ENCODE measurements at regions not wholly inside any gene's neighbourhood (a gene's known extent, or its start where the extent isn't known, plus 50 kb on each side); places are given as distances from the start of the nearest gene placed in this dataset.

GRCh38 chr16:59909262-59909661 is 1175.1 kb upstream of the GOT2 start:
- Mint-ChIP-seq H3K4me1 (no peaks in the 10 kb centered on the region), H3K4me3 (no peak overlapping the region), H3K36me3 (ENCODE audit: low read depth) (no peaks in the 10 kb centered on the region), H3K9me3 (peaks cover 1% of the 10 kb centered on the region), H3K27me3 (no peaks in the 10 kb centered on the region), H3K27ac (no peak overlapping the region)
- ChIA-PET POLR2A (no interaction called here), CTCF (no interaction called here)
- DNase-seq (no peak), ATAC-seq (ENCODE audit: low read depth) (no peak)
- intact Hi-C loops (cut with micrococcal nuclease): no loop called here
- no peak for TF ChIP-seq CTCF (IDR thresholded peaks at IDR 0.05)

- Mint-ChIP-seq H3K36me3 (ENCODE audit: low read depth) (no peaks in the 10 kb centered on the region), H3K27ac (no peak overlapping the region), H3K4me3 (no peak overlapping the region), H3K27me3 (no peaks in the 10 kb centered on the region), H3K9me3 (peaks cover 2% of the 10 kb centered on the region), H3K4me1 (no peaks in the 10 kb centered on the region)
- no peak for ATAC-seq (ENCODE audit: low read depth)
- ChIA-PET POLR2A (no interaction called here), CTCF (no interaction called here)
- intact Hi-C loops (cut with micrococcal nuclease): no loop called here
- no peak for DNase-seq
- TF ChIP-seq CTCF (IDR thresholded peaks at IDR 0.05): no peak
Measured at GRCh38 chr16:59907611-59908010, 1173.5 kb upstream of the GOT2 start.

- ChIA-PET POLR2A (no interaction called here), CTCF (no interaction called here)
- Mint-ChIP-seq H3K27ac (no peak overlapping the region), H3K4me3 (no peak overlapping the region), H3K27me3 (no peaks in the 10 kb centered on the region), H3K9me3 (peaks cover 3% of the 10 kb centered on the region), H3K4me1 (no peaks in the 10 kb centered on the region), H3K36me3 (ENCODE audit: low read depth) (no peaks in the 10 kb centered on the region)
- DNase-seq (no peak), ATAC-seq (ENCODE audit: low read depth) (no peak)
- TF ChIP-seq CTCF (IDR thresholded peaks at IDR 0.05): no peak
- intact Hi-C loops (cut with micrococcal nuclease): no loop called here
Measured at GRCh38 chr16:59905606-59906005, 1171.5 kb upstream of the GOT2 start.

GRCh38 chr16:59905131-59905530 is 1171.0 kb upstream of the GOT2 start:
- DNase-seq (no peak), ATAC-seq (ENCODE audit: low read depth) (no peak)
- CTCF ChIA-PET: no interaction called here
- no peak for TF ChIP-seq CTCF (IDR thresholded peaks at IDR 0.05)
- Mint-ChIP-seq H3K27me3 (no peaks in the 10 kb centered on the region), H3K9me3 (peaks cover 3% of the 10 kb centered on the region), H3K4me3 (no peak overlapping the region), H3K27ac (no peak overlapping the region), H3K4me1 (no peaks in the 10 kb centered on the region), H3K36me3 (ENCODE audit: low read depth) (no peaks in the 10 kb centered on the region)
- intact Hi-C loops (cut with micrococcal nuclease): no loop called here
- POLR2A ChIA-PET: no interaction called here

- H3K4me3 Mint-ChIP-seq: no peak overlapping the region
- TF ChIP-seq CTCF (IDR thresholded peaks at IDR 0.05): no peak
- ATAC-seq (ENCODE audit: low read depth) (no peak), DNase-seq (no peak)
- POLR2A ChIA-PET: no interaction called here
- H3K27me3 Mint-ChIP-seq: no peaks in the 10 kb centered on the region
- H3K36me3 Mint-ChIP-seq (ENCODE audit: low read depth): no peaks in the 10 kb centered on the region
- H3K4me1 Mint-ChIP-seq: no peaks in the 10 kb centered on the region
- CTCF ChIA-PET: interaction anchor here (0.7 kb wide), 1 partner anchor 1116 kb away, joined by 3 read pairs; no protein-coding TSS in a partner anchor
- intact Hi-C loops (cut with micrococcal nuclease): no loop called here
- H3K27ac Mint-ChIP-seq: no peak overlapping the region
- H3K9me3 Mint-ChIP-seq: peaks cover 8% of the 10 kb centered on the region
Measured at GRCh38 chr16:59899940-59900339, 1165.8 kb upstream of the GOT2 start.
